Keratinocyte (primary cell): ENCODE measurements at regions not wholly inside any gene's neighbourhood (a gene's known extent, or its start where the extent isn't known, plus 50 kb on each side); places are given as distances from the start of the nearest gene placed in this dataset.

Source experiments
- DNase-seq: peaks from one replicate; pipeline ENCODE4 v3.0.0-alpha.2; 2011; ENCODE audit warnings: low read depth, missing footprints, low spot score
- FAIRE-seq: peaks from 2 replicates; lab custom pipeline; 2011; peaks lifted over from hg19 to GRCh38; lab: Jason Lieb, UNC
- H2AFZ ChIP-seq: 2 replicates; pipeline ENCODE4 v1.6.0; 2012; ENCODE audit warnings: low read length, control low read depth, inconsistent platforms; ENCODE audit not compliant: control insufficient read depth
- H3K27ac ChIP-seq: 2 replicates; pipeline ENCODE4 v1.5.1; 2011; ENCODE audit warnings: low read length; ENCODE audit not compliant: control insufficient read depth, insufficient read depth
- H3K27me3 ChIP-seq: 3 replicates; pipeline ENCODE4 v1.6.0; 2011; ENCODE audit warnings: low read length; ENCODE audit not compliant: control insufficient read depth, insufficient read depth; ENCODE audit errors: extremely low read depth
- H3K36me3 ChIP-seq, 2 experiments: 2 replicates in 1 of 2; 3 replicates in 1 of 2; pipeline ENCODE4 v1.5.1; 2011; ENCODE audit warnings: low read length in 2 of 2, mild to moderate bottlenecking in 1 of 2; ENCODE audit not compliant: control insufficient read depth in 2 of 2, insufficient read depth in 2 of 2; ENCODE audit errors: extremely low read depth in 1 of 2
- H3K4me1 ChIP-seq: 3 replicates; pipeline ENCODE4 v1.5.1; 2011; ENCODE audit warnings: low read length; ENCODE audit not compliant: control insufficient read depth, insufficient read depth; ENCODE audit errors: extremely low read depth
- H3K4me2 ChIP-seq: 3 replicates; pipeline ENCODE4 v1.6.0; 2011; ENCODE audit warnings: low read depth, low read length; ENCODE audit not compliant: control insufficient read depth, insufficient read depth; ENCODE audit errors: extremely low read depth
- H3K4me3 ChIP-seq, 3 experiments: fragments of 200-600 bp in 1 of 3; sonication (generic) in 1 of 3; 2 replicates in 2 of 3; 3 replicates in 1 of 3; pipeline ENCODE4 v1.5.1; 2011 to 2016; ENCODE audit warnings: low read length in 3 of 3, mild to moderate bottlenecking in 3 of 3, control low read depth in 2 of 3, inconsistent platforms in 1 of 3, low read depth in 1 of 3, mixed read lengths in 1 of 3, mixed run types in 1 of 3, moderate library complexity in 1 of 3; ENCODE audit not compliant: control insufficient read depth in 2 of 3, insufficient read depth in 2 of 3; ENCODE audit errors: extremely low read depth in 1 of 3
- H3K79me2 ChIP-seq: 2 replicates; pipeline ENCODE4 v1.6.0; 2012; ENCODE audit warnings: low read length; ENCODE audit not compliant: control insufficient read depth, insufficient read depth
- H3K9ac ChIP-seq: 3 replicates; pipeline ENCODE4 v1.6.0; 2011; ENCODE audit warnings: low read length; ENCODE audit not compliant: control insufficient read depth, insufficient read depth; ENCODE audit errors: extremely low read depth
- H3K9me1 ChIP-seq: 3 replicates; pipeline ENCODE4 v1.6.0; 2011; ENCODE audit warnings: low read length; ENCODE audit not compliant: control insufficient read depth, insufficient read depth; ENCODE audit errors: extremely low read depth
- H3K9me3 ChIP-seq: 2 replicates; pipeline ENCODE4 v1.5.1; 2012; ENCODE audit warnings: low read depth, low read length; ENCODE audit not compliant: control insufficient read depth
- H4K20me1 ChIP-seq: 3 replicates; pipeline ENCODE4 v1.6.0; 2011; ENCODE audit warnings: low read length; ENCODE audit not compliant: control insufficient read depth, insufficient read depth; ENCODE audit errors: extremely low read depth
- EZH2 ChIP-seq: IDR thresholded peaks from one replicate; pipeline ENCODE4 v1.6.1; 2012; ENCODE audit warnings: inconsistent platforms, mild to moderate bottlenecking, low read length, moderate library complexity
- dilution Hi-C: fragments of 300-500 bp; cut with MboI; formaldehyde crosslinking; loops from one replicate; pipeline ENCODE4 v1.7.0; 2020; ENCODE audit warnings: low sequenced_read_pairs; ENCODE audit not compliant: extremely low pct_ligation_motif_present
- TF ChIP-seq, protein P1 (sequence below), 3 experiments: IDR thresholded peaks in 1 of 3; conservative IDR thresholded peaks in 1 of 3; optimal IDR thresholded peaks in 1 of 3; 2 replicates in 2 of 3; 3 replicates in 1 of 3; pipeline versions ENCODE3 to v1.5.1; 2011; ENCODE audit warnings: low read length in 3 of 3, mild to moderate bottlenecking in 3 of 3, moderate library complexity in 2 of 3, control low read depth in 1 of 3, inconsistent platforms in 1 of 3; ENCODE audit not compliant: insufficient read depth in 2 of 3; ENCODE audit errors: extremely low read depth in 1 of 3

- TF ChIP-seq, protein P1, sequence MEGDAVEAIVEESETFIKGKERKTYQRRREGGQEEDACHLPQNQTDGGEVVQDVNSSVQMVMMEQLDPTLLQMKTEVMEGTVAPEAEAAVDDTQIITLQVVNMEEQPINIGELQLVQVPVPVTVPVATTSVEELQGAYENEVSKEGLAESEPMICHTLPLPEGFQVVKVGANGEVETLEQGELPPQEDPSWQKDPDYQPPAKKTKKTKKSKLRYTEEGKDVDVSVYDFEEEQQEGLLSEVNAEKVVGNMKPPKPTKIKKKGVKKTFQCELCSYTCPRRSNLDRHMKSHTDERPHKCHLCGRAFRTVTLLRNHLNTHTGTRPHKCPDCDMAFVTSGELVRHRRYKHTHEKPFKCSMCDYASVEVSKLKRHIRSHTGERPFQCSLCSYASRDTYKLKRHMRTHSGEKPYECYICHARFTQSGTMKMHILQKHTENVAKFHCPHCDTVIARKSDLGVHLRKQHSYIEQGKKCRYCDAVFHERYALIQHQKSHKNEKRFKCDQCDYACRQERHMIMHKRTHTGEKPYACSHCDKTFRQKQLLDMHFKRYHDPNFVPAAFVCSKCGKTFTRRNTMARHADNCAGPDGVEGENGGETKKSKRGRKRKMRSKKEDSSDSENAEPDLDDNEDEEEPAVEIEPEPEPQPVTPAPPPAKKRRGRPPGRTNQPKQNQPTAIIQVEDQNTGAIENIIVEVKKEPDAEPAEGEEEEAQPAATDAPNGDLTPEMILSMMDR (optimal IDR thresholded peaks at IDR 0.05 in 1 of 3, IDR thresholded peaks at IDR 0.05 in 1 of 3, conservative IDR thresholded peaks at IDR 0.05 in 1 of 3; ENCODE audit: extremely low read depth in 1 of 3, insufficient read depth in 2 of 3, low read length in 3 of 3), result no peak
- no peak for TF ChIP-seq EZH2
- no peak for FAIRE-seq
- H3K4me3 ChIP-seq, result no peak overlapping the region
Measured at GRCh38 chr18:68233018-68233417, 481.9 kb downstream of the TMX3 start.

DNA sequence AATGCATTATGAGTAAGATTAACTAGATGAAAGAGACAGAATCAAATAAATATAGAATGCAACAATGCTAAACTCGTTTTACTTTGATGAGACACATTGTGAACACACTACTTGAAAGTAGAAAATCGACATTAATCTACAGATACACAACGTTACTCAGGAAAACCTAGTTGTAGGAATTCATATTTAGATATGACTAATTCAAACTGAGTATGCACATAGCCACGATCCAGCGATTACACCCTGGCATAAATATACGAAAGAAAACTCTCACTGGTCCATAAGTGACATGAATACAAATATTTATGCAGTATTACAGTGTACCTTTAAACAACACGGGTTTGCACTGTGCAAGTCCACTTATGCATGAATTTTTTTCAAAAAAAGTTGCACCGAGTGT, 485.6 kb downstream of the TMX3 start:
- Histone ChIP-seq H4K20me1 (no peaks in the 10 kb centered on the region), H3K27me3 (no peaks in the 10 kb centered on the region), H3K79me2 (no peaks in the 10 kb centered on the region), H3K36me3 (no peaks in the 10 kb centered on the region), H3K9me1 (no peaks in the 10 kb centered on the region), H3K27ac (no peak overlapping the region), H3K4me1 (no peaks in the 10 kb centered on the region), H3K4me2 (no peak overlapping the region), H3K9ac (no peak overlapping the region), H3K9me3 (no peaks in the 10 kb centered on the region), H3K4me3 (no peak overlapping the region), H2AFZ (no peak overlapping the region)
- DNase-seq (no peak), FAIRE-seq (no peak)
- no peak for TF ChIP-seq EZH2
- TF ChIP-seq, protein P1 (optimal IDR thresholded peaks at IDR 0.05 in 1 of 3, IDR thresholded peaks at IDR 0.05 in 1 of 3, conservative IDR thresholded peaks at IDR 0.05 in 1 of 3; ENCODE audit: extremely low read depth in 1 of 3, insufficient read depth in 2 of 3, low read length in 3 of 3), result no peak
- dilution Hi-C loops, result no loop called here

More at GRCh38 chr18:68233018-68233417, 481.9 kb downstream of the TMX3 start:
- dilution Hi-C loops, result no loop called here
- H3K4me2 ChIP-seq, result no peak overlapping the region
- H2AFZ ChIP-seq, result no peak overlapping the region
- H3K36me3 ChIP-seq, result no peaks in the 10 kb centered on the region
- no peaks in the 10 kb centered on the region for H3K79me2 ChIP-seq
- H3K9me1 ChIP-seq, result no peaks in the 10 kb centered on the region
- no peak overlapping the region for H3K9ac ChIP-seq
- DNase-seq, result no peak
- no peak overlapping the region for H3K27ac ChIP-seq
- no peaks in the 10 kb centered on the region for H4K20me1 ChIP-seq
- H3K27me3 ChIP-seq, result no peaks in the 10 kb centered on the region
- no peaks in the 10 kb centered on the region for H3K4me1 ChIP-seq
- no peaks in the 10 kb centered on the region for H3K9me3 ChIP-seq
